Renal cortical epithelial cell (primary cell): ENCODE measurements at regions not wholly inside any gene's neighbourhood (a gene's known extent, or its start where the extent isn't known, plus 50 kb on each side); places are given as distances from the start of the nearest gene placed in this dataset.
"Not testable (repeated sequence)": the region's sequence is repeated elsewhere in the genome, so short reads cannot be mapped to it uniquely, and the experiment has no call there.

Experiments
- DNase-seq: peaks from one replicate; pipeline ENCODE4 v3.0.0-alpha.2; 2011; ENCODE audit warnings: low read depth

- DNase-seq = no peak
These were observed 142.8 kb upstream of the RAI2 start for GRCh38 chrX:18003876-18004275.

GRCh38 chrX:18002791-18003190 lies 141.7 kb upstream of the RAI2 start:
- no peak for DNase-seq

GRCh38 chrX:17994429-17994828 lies 133.3 kb upstream of the RAI2 start:
- DNase-seq = no peak

- no peak for DNase-seq
These were observed 132.0 kb upstream of the RAI2 start for GRCh38 chrX:17993062-17993461.

- no peak for DNase-seq
These were observed 129.4 kb upstream of the RAI2 start for GRCh38 chrX:17990532-17990931.

GRCh38 chrX:17987783-17988182 lies 126.7 kb upstream of the RAI2 start:
- no peak for DNase-seq

- no peak for DNase-seq
These were observed 125.9 kb upstream of the RAI2 start for GRCh38 chrX:17986977-17987376.

GRCh38 chrX:17986440-17986839 lies 125.3 kb upstream of the RAI2 start:
- no peak for DNase-seq

GRCh38 chrX:17984415-17984814 lies 123.3 kb upstream of the RAI2 start:
- DNase-seq = no peak

- no peak for DNase-seq
These were observed 122.3 kb upstream of the RAI2 start for GRCh38 chrX:17983389-17983788.

- no peak for DNase-seq
These were observed 116.6 kb upstream of the RAI2 start for GRCh38 chrX:17977696-17978095.

- no peak for DNase-seq
These were observed 115.9 kb upstream of the RAI2 start for GRCh38 chrX:17976955-17977354.

GRCh38 chrX:17975349-17975748 lies 114.3 kb upstream of the RAI2 start:
- not testable (repeated sequence) for DNase-seq

GRCh38 chrX:17968367-17968766 lies 107.3 kb upstream of the RAI2 start:
- no peak for DNase-seq

- no peak for DNase-seq
These were observed 106.8 kb upstream of the RAI2 start for GRCh38 chrX:17967888-17968287.

GRCh38 chrX:17964871-17965270 lies 103.8 kb upstream of the RAI2 start:
- no peak for DNase-seq

GRCh38 chrX:17960891-17961290 lies 99.8 kb upstream of the RAI2 start:
- DNase-seq = no peak

- DNase-seq = no peak
These were observed 83.9 kb upstream of the RAI2 start for GRCh38 chrX:17944833-17945497.

GRCh38 chrX:17941171-17941570 lies 80.1 kb upstream of the RAI2 start:
- DNase-seq = not testable (repeated sequence)

- DNase-seq = no peak
These were observed 78.6 kb upstream of the RAI2 start for GRCh38 chrX:17939724-17940123.

- peak; percentile 1 for DNase-seq
These were observed 72.8 kb upstream of the RAI2 start for GRCh38 chrX:17933856-17934255.

GRCh38 chrX:17932781-17933180 lies 71.7 kb upstream of the RAI2 start:
- DNase-seq = no peak

GRCh38 chrX:17931855-17932254 lies 70.8 kb upstream of the RAI2 start:
- no peak for DNase-seq

- no peak for DNase-seq
These were observed 69.8 kb upstream of the RAI2 start for GRCh38 chrX:17930850-17931249.
